ENCODE measurements at regions not wholly inside any gene's neighbourhood (a gene's known extent, or its start where the extent isn't known, plus 50 kb on each side); places are given as distances from the start of the nearest gene placed in this dataset.
A peak's percentile ranks its signal among the peaks of the same experiment; 100 is the strongest.

- in situ Hi-C loops (cut with HindIII; ENCODE audit: low pct_unique_long_range_greater_than_20kb, low sequenced_read_pairs), result no loop called here
- no peak for DNase-seq (ENCODE audit: low read depth)
Measured at GRCh38 chr10:25076506-25077177, 60.2 kb downstream of the THNSL1 start.

- in situ Hi-C loops (cut with HindIII; ENCODE audit: low pct_unique_long_range_greater_than_20kb, low sequenced_read_pairs), result no loop called here
- DNase-seq (ENCODE audit: low read depth), result no peak
Measured at GRCh38 chr10:25078658-25079431, 62.4 kb downstream of the THNSL1 start.

- peak; percentile 72 for DNase-seq (ENCODE audit: low read depth)
- in situ Hi-C loops (cut with HindIII; ENCODE audit: low pct_unique_long_range_greater_than_20kb, low sequenced_read_pairs), result no loop called here
Measured at GRCh38 chr10:25080880-25081581, 64.6 kb downstream of the THNSL1 start.

GRCh38 chr10:25082276-25083204, 66.1 kb downstream of the THNSL1 start:
- in situ Hi-C loops (cut with HindIII; ENCODE audit: low pct_unique_long_range_greater_than_20kb, low sequenced_read_pairs), result no loop called here
- DNase-seq (ENCODE audit: low read depth), result no peak

- in situ Hi-C loops (cut with HindIII; ENCODE audit: low pct_unique_long_range_greater_than_20kb, low sequenced_read_pairs), result no loop called here
Measured at GRCh38 chr10:25083546-25084111, 67.2 kb downstream of the THNSL1 start.

GRCh38 chr10:25084447-25084846, 68.0 kb downstream of the THNSL1 start:
- DNase-seq (ENCODE audit: low read depth), result no peak
- in situ Hi-C loops (cut with HindIII; ENCODE audit: low pct_unique_long_range_greater_than_20kb, low sequenced_read_pairs), result no loop called here

More at GRCh38 chr10:25083546-25084111, 67.2 kb downstream of the THNSL1 start:
- DNase-seq (ENCODE audit: low read depth), result no peak

- in situ Hi-C loops (cut with HindIII; ENCODE audit: low pct_unique_long_range_greater_than_20kb, low sequenced_read_pairs), result no loop called here
- no peak for DNase-seq (ENCODE audit: low read depth)
Measured at GRCh38 chr10:25094590-25094989, 78.2 kb downstream of the THNSL1 start.

- DNase-seq (ENCODE audit: low read depth), result no peak
- in situ Hi-C loops (cut with HindIII; ENCODE audit: low pct_unique_long_range_greater_than_20kb, low sequenced_read_pairs), result no loop called here
Measured at GRCh38 chr10:25097669-25098411, 77.0 kb upstream of the GPR158 start.

GRCh38 chr10:25100141-25100540, 74.7 kb upstream of the GPR158 start:
- no peak for DNase-seq (ENCODE audit: low read depth)
- in situ Hi-C loops (cut with HindIII; ENCODE audit: low pct_unique_long_range_greater_than_20kb, low sequenced_read_pairs), result no loop called here

- in situ Hi-C loops (cut with HindIII; ENCODE audit: low pct_unique_long_range_greater_than_20kb, low sequenced_read_pairs), result no loop called here
- no peak for DNase-seq (ENCODE audit: low read depth)
Measured at GRCh38 chr10:25101461-25102146, 73.2 kb upstream of the GPR158 start.

- in situ Hi-C loops (cut with HindIII; ENCODE audit: low pct_unique_long_range_greater_than_20kb, low sequenced_read_pairs), result no loop called here
- no peak for DNase-seq (ENCODE audit: low read depth)
Measured at GRCh38 chr10:25102147-25102822, 72.5 kb upstream of the GPR158 start.

- in situ Hi-C loops (cut with HindIII; ENCODE audit: low pct_unique_long_range_greater_than_20kb, low sequenced_read_pairs), result no loop called here
- DNase-seq (ENCODE audit: low read depth), result no peak
Measured at GRCh38 chr10:25103703-25104102, 71.1 kb upstream of the GPR158 start.

GRCh38 chr10:25104441-25104840, 70.4 kb upstream of the GPR158 start:
- in situ Hi-C loops (cut with HindIII; ENCODE audit: low pct_unique_long_range_greater_than_20kb, low sequenced_read_pairs), result no loop called here
- DNase-seq (ENCODE audit: low read depth), result no peak

GRCh38 chr10:25105262-25105661, 69.5 kb upstream of the GPR158 start:
- DNase-seq (ENCODE audit: low read depth), result no peak
- in situ Hi-C loops (cut with HindIII; ENCODE audit: low pct_unique_long_range_greater_than_20kb, low sequenced_read_pairs), result no loop called here

- no peak for DNase-seq (ENCODE audit: low read depth)
- in situ Hi-C loops (cut with HindIII; ENCODE audit: low pct_unique_long_range_greater_than_20kb, low sequenced_read_pairs), result no loop called here
Measured at GRCh38 chr10:25105743-25106260, 69.0 kb upstream of the GPR158 start.

GRCh38 chr10:25107756-25108155, 67.0 kb upstream of the GPR158 start:
- DNase-seq (ENCODE audit: low read depth), result no peak
- in situ Hi-C loops (cut with HindIII; ENCODE audit: low pct_unique_long_range_greater_than_20kb, low sequenced_read_pairs), result no loop called here

Measured in Caki2 (cell line).